ENCODE measurements at regions not wholly inside any gene's neighbourhood (a gene's known extent, or its start where the extent isn't known, plus 50 kb on each side); places are given as distances from the start of the nearest gene placed in this dataset.

DNA sequence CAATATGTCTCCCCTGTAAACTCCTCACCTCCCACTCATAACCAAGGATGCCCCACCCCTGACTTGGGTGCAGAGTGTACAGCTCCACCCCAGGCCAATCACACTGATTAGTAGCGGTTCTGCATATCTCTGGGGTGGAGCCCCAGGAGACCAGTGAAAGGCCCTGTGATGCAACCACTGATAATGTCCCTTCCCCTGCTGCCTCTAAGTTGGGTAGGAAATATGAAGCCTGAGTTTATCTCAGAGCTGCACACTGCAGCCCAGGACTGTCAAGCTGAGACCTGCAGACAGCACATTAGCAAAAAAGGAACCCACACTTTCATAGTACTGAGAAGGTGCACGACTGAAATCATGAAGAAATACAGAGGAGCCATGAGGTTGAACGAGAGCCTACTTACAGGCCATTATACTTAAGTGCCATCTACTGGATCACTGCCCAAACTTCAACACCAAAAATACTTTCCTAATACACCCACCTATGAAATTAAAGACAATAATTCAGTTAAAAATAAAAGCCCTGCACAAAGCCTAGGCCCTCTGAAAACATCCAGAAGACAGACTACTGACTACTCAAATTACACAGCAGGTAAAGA, 455.4 kb upstream of the LRRTM4 start:
- Histone ChIP-seq H3K9ac (ENCODE audit: low read depth in 1 of 2, low read length in 2 of 2) (no peak overlapping the region), H3K27me3 (ENCODE audit: control insufficient read depth in 4 of 4, insufficient read depth in 4 of 4, low read length in 3 of 4) (no peaks in the 10 kb centered on the region), H3K9me3 (ENCODE audit: control insufficient read depth in 4 of 4, low read length in 3 of 4) (peaks cover 0 to 5% (median 0%) of the 10 kb centered on the region in 4 donors), H3K36me3 (ENCODE audit: control insufficient read depth in 4 of 4, insufficient read depth in 3 of 4, low read depth in 1 of 4, low read length in 3 of 4) (no peaks in the 10 kb centered on the region), H3K4me3 (ENCODE audit: low read depth in 1 of 3, low read length in 3 of 3) (no peak overlapping the region), H3K4me1 (ENCODE audit: control insufficient read depth in 4 of 4, insufficient read depth in 4 of 4, low read length in 3 of 4) (no peaks in the 10 kb centered on the region), H3K27ac (ENCODE audit: low read depth in 1 of 2, low read length in 2 of 2) (no peak overlapping the region)
- TF ChIP-seq CTCF (IDR thresholded peaks at IDR 0.05; ENCODE audit: low read depth, low read length, missing input control) (no peak), RXRA (IDR thresholded peaks at IDR 0.05) (no peak), EGR1 (IDR thresholded peaks at IDR 0.05; ENCODE audit: low read depth in 2 of 2) (no peak), TAF1 (conservative IDR thresholded peaks at IDR 0.05) (no peak)
- TF ChIP-seq, protein P1, sequence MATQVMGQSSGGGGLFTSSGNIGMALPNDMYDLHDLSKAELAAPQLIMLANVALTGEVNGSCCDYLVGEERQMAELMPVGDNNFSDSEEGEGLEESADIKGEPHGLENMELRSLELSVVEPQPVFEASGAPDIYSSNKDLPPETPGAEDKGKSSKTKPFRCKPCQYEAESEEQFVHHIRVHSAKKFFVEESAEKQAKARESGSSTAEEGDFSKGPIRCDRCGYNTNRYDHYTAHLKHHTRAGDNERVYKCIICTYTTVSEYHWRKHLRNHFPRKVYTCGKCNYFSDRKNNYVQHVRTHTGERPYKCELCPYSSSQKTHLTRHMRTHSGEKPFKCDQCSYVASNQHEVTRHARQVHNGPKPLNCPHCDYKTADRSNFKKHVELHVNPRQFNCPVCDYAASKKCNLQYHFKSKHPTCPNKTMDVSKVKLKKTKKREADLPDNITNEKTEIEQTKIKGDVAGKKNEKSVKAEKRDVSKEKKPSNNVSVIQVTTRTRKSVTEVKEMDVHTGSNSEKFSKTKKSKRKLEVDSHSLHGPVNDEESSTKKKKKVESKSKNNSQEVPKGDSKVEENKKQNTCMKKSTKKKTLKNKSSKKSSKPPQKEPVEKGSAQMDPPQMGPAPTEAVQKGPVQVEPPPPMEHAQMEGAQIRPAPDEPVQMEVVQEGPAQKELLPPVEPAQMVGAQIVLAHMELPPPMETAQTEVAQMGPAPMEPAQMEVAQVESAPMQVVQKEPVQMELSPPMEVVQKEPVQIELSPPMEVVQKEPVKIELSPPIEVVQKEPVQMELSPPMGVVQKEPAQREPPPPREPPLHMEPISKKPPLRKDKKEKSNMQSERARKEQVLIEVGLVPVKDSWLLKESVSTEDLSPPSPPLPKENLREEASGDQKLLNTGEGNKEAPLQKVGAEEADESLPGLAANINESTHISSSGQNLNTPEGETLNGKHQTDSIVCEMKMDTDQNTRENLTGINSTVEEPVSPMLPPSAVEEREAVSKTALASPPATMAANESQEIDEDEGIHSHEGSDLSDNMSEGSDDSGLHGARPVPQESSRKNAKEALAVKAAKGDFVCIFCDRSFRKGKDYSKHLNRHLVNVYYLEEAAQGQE (IDR thresholded peaks at IDR 0.05): no peak
- DNase-seq (ENCODE audit: low spot score): no peak
- 44% methylated on average over 3 of the region's 3 CpGs for WGBS

DNA sequence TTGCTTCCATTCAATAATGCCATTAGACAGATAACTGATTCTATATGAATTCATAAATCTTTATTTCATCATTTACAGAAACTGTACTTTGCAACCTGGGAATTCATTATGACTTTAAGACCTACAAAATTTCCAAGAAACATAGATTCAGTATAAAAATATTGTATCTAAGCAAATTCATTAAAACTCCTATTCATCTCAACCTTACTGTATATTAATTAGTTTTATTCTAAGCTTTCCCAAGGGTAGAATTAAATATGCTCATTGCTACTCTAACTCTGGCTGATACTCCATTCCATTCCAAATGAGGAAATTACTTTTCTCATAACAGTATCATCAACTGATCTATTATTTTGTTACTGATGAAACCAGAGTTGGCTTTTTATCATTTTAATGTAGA, 473.0 kb upstream of the LRRTM4 start:
- Histone ChIP-seq H3K36me3 (ENCODE audit: control insufficient read depth in 4 of 4, insufficient read depth in 3 of 4, low read depth in 1 of 4, low read length in 3 of 4) (no peaks in the 10 kb centered on the region), H3K27ac (ENCODE audit: low read depth in 1 of 2, low read length in 2 of 2) (no peak overlapping the region), H3K4me1 (ENCODE audit: control insufficient read depth in 4 of 4, insufficient read depth in 4 of 4, low read length in 3 of 4) (no peaks in the 10 kb centered on the region), H3K9me3 (ENCODE audit: control insufficient read depth in 4 of 4, low read length in 3 of 4) (no peaks in the 10 kb centered on the region), H3K4me3 (ENCODE audit: low read depth in 1 of 3, low read length in 3 of 3) (no peak overlapping the region), H3K9ac (ENCODE audit: low read depth in 1 of 2, low read length in 2 of 2) (no peak overlapping the region), H3K27me3 (ENCODE audit: control insufficient read depth in 4 of 4, insufficient read depth in 4 of 4, low read length in 3 of 4) (no peaks in the 10 kb centered on the region)
- no peak for DNase-seq (ENCODE audit: low spot score)
- TF ChIP-seq EGR1 (IDR thresholded peaks at IDR 0.05; ENCODE audit: low read depth in 2 of 2) (no peak), YY1 (IDR thresholded peaks at IDR 0.05) (no peak), GABPA (IDR thresholded peaks at IDR 0.05 in 1 of 2, conservative IDR thresholded peaks at IDR 0.05 in 1 of 2) (no peak), RXRA (IDR thresholded peaks at IDR 0.05) (no peak)

DNA sequence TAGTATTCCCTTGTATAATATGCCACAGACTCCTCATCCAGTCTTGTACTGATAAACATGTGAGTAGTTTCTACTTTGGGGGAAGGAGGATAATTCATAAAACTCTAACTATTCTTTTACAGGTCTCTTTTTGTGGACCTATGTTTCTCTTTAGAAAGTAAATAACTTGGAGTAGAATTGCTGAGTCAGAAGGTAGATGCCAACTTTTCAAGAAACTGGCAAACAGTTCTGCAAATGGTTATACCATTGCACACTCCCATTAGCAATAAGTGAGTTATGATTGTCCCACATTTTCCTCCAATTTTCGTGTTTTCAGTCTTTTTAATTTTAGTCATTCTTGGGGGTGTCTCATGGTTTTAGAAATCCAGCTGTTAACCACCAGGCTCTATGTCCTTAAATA, 477.2 kb upstream of the LRRTM4 start:
- Histone ChIP-seq H3K27me3 (ENCODE audit: control insufficient read depth in 4 of 4, insufficient read depth in 4 of 4, low read length in 3 of 4) (no peaks in the 10 kb centered on the region), H3K36me3 (ENCODE audit: control insufficient read depth in 4 of 4, insufficient read depth in 3 of 4, low read depth in 1 of 4, low read length in 3 of 4) (no peaks in the 10 kb centered on the region), H3K4me1 (ENCODE audit: control insufficient read depth in 4 of 4, insufficient read depth in 4 of 4, low read length in 3 of 4) (no peaks in the 10 kb centered on the region), H3K27ac (ENCODE audit: low read depth in 1 of 2, low read length in 2 of 2) (no peak overlapping the region), H3K9ac (ENCODE audit: low read depth in 1 of 2, low read length in 2 of 2) (no peak overlapping the region), H3K9me3 (ENCODE audit: control insufficient read depth in 4 of 4, low read length in 3 of 4) (no peaks in the 10 kb centered on the region), H3K4me3 (ENCODE audit: low read depth in 1 of 3, low read length in 3 of 3) (no peak overlapping the region)
- no peak for DNase-seq (ENCODE audit: low spot score)
- 47% methylated on average over 1 of the region's 1 CpG for WGBS
- TF ChIP-seq EGR1 (IDR thresholded peaks at IDR 0.05; ENCODE audit: low read depth in 2 of 2) (no peak), FOXA1 (IDR thresholded peaks at IDR 0.05) (no peak), NR2F2 (IDR thresholded peaks at IDR 0.05) (no peak), FOXA2 (IDR thresholded peaks at IDR 0.05) (no peak), MAX (IDR thresholded peaks at IDR 0.05) (no peak), SP1 (IDR thresholded peaks at IDR 0.05) (no peak), RAD21 (IDR thresholded peaks at IDR 0.05) (no peak), TAF1 (conservative IDR thresholded peaks at IDR 0.05) (no peak), RXRA (IDR thresholded peaks at IDR 0.05) (no peak), HNF4G (IDR thresholded peaks at IDR 0.05) (no peak), HNF4A (conservative IDR thresholded peaks at IDR 0.05) (no peak)
- TF ChIP-seq, protein P2, sequence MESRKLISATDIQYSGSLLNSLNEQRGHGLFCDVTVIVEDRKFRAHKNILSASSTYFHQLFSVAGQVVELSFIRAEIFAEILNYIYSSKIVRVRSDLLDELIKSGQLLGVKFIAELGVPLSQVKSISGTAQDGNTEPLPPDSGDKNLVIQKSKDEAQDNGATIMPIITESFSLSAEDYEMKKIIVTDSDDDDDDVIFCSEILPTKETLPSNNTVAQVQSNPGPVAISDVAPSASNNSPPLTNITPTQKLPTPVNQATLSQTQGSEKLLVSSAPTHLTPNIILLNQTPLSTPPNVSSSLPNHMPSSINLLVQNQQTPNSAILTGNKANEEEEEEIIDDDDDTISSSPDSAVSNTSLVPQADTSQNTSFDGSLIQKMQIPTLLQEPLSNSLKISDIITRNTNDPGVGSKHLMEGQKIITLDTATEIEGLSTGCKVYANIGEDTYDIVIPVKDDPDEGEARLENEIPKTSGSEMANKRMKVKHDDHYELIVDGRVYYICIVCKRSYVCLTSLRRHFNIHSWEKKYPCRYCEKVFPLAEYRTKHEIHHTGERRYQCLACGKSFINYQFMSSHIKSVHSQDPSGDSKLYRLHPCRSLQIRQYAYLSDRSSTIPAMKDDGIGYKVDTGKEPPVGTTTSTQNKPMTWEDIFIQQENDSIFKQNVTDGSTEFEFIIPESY (IDR thresholded peaks at IDR 0.05): no peak
- TF ChIP-seq, protein P3, sequence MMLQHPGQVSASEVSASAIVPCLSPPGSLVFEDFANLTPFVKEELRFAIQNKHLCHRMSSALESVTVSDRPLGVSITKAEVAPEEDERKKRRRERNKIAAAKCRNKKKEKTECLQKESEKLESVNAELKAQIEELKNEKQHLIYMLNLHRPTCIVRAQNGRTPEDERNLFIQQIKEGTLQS (IDR thresholded peaks at IDR 0.05): no peak
- TF ChIP-seq, protein P1 (IDR thresholded peaks at IDR 0.05): no peak
